Kidney epithelial cell (primary cell): ENCODE measurements at regions not wholly inside any gene's neighbourhood (a gene's known extent, or its start where the extent isn't known, plus 50 kb on each side); places are given as distances from the start of the nearest gene placed in this dataset.

Experiments
- DNase-seq: peaks from one replicate; pipeline ENCODE4 v3.0.0-alpha.2; 2010; ENCODE audit warnings: low read depth
- H3K27me3 ChIP-seq: 2 replicates; pipeline ENCODE4 v1.6.0; 2011; ENCODE audit warnings: low read length; ENCODE audit not compliant: control insufficient read depth, insufficient read depth
- H3K36me3 ChIP-seq: 2 replicates; pipeline ENCODE4 v1.5.1; 2011; ENCODE audit warnings: low read length; ENCODE audit not compliant: control insufficient read depth, insufficient read depth
- H3K4me3 ChIP-seq: 2 replicates; pipeline ENCODE4 v1.5.1; 2011; ENCODE audit warnings: low read depth, mild to moderate bottlenecking, control low read depth, low read length
- CTCF ChIP-seq: IDR thresholded peaks from 2 replicates; pipeline ENCODE4 v1.5.1; 2011; ENCODE audit warnings: mild to moderate bottlenecking, moderate library complexity, low read length, control low read depth, inconsistent platforms; ENCODE audit not compliant: insufficient read depth, poor library complexity, severe bottlenecking

DNA sequence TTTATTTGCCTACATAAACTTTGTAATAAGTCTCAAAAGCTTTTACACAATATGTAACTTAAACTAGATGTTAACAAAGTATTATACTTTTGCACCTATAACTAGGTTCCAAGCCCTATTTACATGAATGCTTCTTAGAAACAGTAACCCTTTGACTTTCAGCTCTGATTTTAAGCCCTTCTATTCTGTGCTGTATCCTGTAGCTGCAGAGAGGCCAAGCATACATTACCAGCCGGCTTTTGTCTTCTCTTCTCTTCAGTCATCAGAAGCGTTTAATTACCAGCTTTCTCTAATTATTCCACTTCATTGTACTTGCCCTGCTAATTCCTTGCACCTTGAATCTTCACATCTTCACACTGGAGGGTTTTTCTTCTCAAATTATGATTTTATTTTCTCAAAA lies 403.1 kb downstream of the PDGFC start:
- Histone ChIP-seq H3K4me3 (no peak overlapping the region), H3K36me3 (no peaks in the 10 kb centered on the region), H3K27me3 (no peaks in the 10 kb centered on the region)
- DNase-seq: no peak
- no peak for TF ChIP-seq CTCF

GRCh38 chr4:156568041-156568440 lies 403.6 kb downstream of the PDGFC start:
- Histone ChIP-seq H3K4me3 (no peak overlapping the region), H3K27me3 (no peaks in the 10 kb centered on the region), H3K36me3 (no peaks in the 10 kb centered on the region)
- TF ChIP-seq CTCF: no peak
- no peak for DNase-seq

DNA sequence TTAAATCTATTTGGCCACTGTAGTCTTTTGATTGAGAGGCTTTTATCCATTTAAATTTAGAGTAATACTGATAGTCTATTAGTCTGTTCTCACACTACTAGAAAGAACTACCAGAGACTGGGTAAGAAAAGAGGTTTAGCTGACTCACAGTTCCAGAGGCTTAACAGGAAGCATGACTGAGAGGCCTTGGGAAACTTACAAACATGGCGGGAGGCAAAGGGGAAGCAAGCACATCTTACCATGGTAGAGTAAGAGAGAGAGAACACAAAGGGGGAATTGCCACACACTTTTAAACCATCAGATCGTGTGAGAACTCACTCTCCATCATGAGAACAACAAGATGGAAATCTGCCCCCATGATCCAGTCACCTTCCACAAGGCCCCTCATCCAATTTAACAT lies 410.9 kb downstream of the PDGFC start:
- no peak overlapping the region for H3K4me3 ChIP-seq
- DNase-seq: no peak
- no peak for TF ChIP-seq CTCF
- H3K27me3 ChIP-seq: no peaks in the 10 kb centered on the region
- H3K36me3 ChIP-seq: no peaks in the 10 kb centered on the region

DNA sequence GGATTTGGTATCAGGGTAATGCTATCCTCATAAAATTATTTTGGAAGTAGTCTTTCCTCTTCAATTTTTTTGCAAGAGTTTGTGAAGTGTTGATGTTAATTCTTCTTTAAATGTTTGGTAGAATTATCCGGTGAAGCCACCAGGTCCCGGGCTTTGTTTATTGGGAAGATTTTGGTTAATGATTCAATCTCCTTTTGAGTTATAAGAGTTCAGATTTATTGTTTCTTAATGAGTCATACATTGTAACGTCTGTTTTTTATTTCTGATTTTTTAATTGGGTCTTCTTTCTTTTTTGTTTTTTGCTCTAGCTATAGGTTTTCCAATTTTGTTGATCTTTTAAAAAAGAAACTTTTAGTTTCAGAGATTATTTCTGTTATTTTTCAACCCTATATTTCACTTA lies 412.3 kb downstream of the PDGFC start:
- H3K36me3 ChIP-seq: no peaks in the 10 kb centered on the region
- no peak for DNase-seq
- no peak for TF ChIP-seq CTCF

GRCh38 chr4:156558373-156559025 lies 413.1 kb downstream of the PDGFC start:
- no peak for TF ChIP-seq CTCF
- Histone ChIP-seq H3K4me3 (no peak overlapping the region), H3K27me3 (no peaks in the 10 kb centered on the region), H3K36me3 (no peaks in the 10 kb centered on the region)
- DNase-seq: no peak

More for the DNA sequence above, 412.3 kb downstream of the PDGFC start:
- Histone ChIP-seq H3K4me3 (no peak overlapping the region), H3K27me3 (no peaks in the 10 kb centered on the region)

DNA sequence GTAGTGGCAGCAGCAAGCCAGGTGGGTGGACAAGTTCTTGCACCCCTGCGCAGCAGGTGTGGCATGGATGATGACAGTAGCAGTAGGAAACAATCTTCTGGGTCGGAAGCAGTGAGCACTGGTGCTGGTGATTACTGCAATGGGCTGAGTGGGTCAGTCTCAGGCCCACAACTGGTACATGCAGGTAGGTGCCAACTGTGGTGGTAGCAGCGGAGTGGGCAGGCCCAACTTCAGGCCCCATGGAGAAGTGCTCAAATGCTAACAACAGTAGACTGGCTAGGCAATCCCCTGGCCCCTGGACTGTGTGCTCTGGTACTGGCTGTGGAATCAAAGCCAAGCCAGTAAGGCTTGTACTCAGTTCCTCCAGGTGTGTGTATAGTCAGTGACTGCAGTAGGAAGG lies 413.7 kb downstream of the PDGFC start:
- no peaks in the 10 kb centered on the region for H3K27me3 ChIP-seq
- no peak for TF ChIP-seq CTCF
- DNase-seq: no peak
- H3K36me3 ChIP-seq: no peaks in the 10 kb centered on the region
- no peak overlapping the region for H3K4me3 ChIP-seq
